ENCODE measurements at regions not wholly inside any gene's neighbourhood (a gene's known extent, or its start where the extent isn't known, plus 50 kb on each side); places are given as distances from the start of the nearest gene placed in this dataset.
"Not testable (repeated sequence)": the region's sequence is repeated elsewhere in the genome, so short reads cannot be mapped to it uniquely, and the experiment has no call there.

- Mint-ChIP-seq H3K36me3 (ENCODE audit: low read depth) (no peaks in the 10 kb centered on the region), H3K9me3 (no peaks in the 10 kb centered on the region), H3K4me3 (no peak overlapping the region), H3K4me1 (no peaks in the 10 kb centered on the region), H3K27ac (no peak overlapping the region), H3K27me3 (no peaks in the 10 kb centered on the region)
- intact Hi-C loops (cut with micrococcal nuclease), result no loop called here
- DNase-seq, result no peak
Observed at GRCh38 chr9:100639854-100640253, 62.0 kb downstream of the CAVIN4 start.

- DNase-seq, result no peak
- Mint-ChIP-seq H3K27me3 (no peaks in the 10 kb centered on the region), H3K4me1 (no peaks in the 10 kb centered on the region), H3K27ac (no peak overlapping the region), H3K9me3 (no peaks in the 10 kb centered on the region), H3K4me3 (no peak overlapping the region), H3K36me3 (ENCODE audit: low read depth) (no peaks in the 10 kb centered on the region)
- intact Hi-C loops (cut with micrococcal nuclease), result no loop called here
Observed at GRCh38 chr9:100640447-100641050, 62.7 kb downstream of the CAVIN4 start.

DNA sequence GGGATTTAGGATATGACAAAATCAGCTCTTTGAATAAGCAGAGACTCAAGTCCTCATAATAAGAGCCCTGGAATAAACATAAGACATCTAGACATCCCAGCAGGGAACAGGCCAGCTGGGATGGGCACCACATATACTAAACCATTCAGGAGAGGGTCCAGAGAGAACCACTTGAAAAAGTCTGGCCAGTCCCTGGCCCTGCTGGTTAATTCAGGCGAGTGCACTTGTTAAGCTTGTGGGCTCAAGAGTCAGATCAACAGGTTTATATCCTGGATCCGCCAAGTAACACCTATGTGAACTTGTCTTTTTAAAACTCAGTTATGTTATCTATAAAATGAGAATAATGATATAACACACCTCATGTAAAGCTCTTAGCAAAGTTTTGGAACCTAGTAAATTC lies 63.3 kb downstream of the CAVIN4 start:
- no peaks in the 10 kb centered on the region for H3K9me3 Mint-ChIP-seq
- intact Hi-C loops (cut with micrococcal nuclease), result no loop called here
- H3K27me3 Mint-ChIP-seq, result no peaks in the 10 kb centered on the region
- no peak overlapping the region for H3K27ac Mint-ChIP-seq
- H3K36me3 Mint-ChIP-seq (ENCODE audit: low read depth), result no peaks in the 10 kb centered on the region
- no peaks in the 10 kb centered on the region for H3K4me1 Mint-ChIP-seq
- no peak overlapping the region for H3K4me3 Mint-ChIP-seq
- DNase-seq, result no peak

DNA sequence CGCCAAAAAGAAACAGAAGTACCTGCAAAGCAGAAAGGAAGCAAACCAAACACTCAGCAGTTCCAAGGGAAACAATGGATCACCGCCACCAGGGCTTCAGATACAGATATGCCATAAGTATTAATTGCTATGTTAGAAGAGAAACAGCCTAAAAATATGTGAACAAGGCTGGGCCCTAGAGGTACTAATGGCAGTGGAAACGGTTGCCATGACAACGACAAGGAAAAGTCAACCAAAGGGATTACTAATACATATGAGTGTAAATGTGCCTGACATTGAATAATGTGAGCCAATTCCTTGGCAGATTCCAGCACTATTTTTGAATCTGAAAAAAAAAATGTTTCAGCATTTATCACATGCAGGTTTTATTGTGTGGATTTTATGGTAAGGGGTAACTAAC lies 75.0 kb downstream of the CAVIN4 start:
- Mint-ChIP-seq H3K4me1 (no peaks in the 10 kb centered on the region), H3K9me3 (peaks cover 16% of the 10 kb centered on the region), H3K27ac (no peak overlapping the region), H3K4me3 (no peak overlapping the region), H3K27me3 (no peaks in the 10 kb centered on the region), H3K36me3 (ENCODE audit: low read depth) (no peaks in the 10 kb centered on the region)
- DNase-seq, result no peak
- intact Hi-C loops (cut with micrococcal nuclease), result no loop called here

DNA sequence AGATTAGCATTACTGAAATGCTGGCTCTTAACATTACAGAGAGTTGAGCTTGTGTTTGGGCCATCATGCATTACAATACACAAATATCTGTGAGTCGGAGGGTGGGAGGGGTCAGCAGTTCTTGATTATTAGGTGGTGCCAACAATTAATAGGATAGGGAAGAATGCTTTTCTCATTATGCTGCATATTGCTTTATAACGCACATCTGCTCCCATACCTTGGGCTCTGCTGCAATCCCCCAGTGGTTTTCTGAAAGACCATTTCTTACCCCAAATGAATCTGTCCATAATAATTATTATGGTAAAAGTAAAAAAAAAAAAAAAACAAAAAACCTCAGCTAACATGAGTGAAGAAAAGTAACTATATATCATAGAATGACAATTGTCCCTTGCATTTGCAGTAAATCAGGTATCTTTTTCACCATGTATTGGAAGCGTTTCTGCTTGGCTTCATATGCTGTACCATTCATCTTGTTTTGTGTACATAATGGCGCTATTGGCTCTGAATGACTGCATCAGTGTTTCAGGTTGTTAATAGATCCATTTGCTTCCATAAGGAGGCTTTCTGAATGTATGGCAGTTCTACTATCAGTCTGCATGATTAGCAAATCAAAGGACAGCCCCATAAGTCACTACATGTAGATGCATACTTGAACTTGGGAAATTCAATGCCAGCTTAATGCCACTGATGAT lies 75.9 kb downstream of the CAVIN4 start:
- Mint-ChIP-seq H3K4me3 (no peak overlapping the region), H3K36me3 (ENCODE audit: low read depth) (no peaks in the 10 kb centered on the region), H3K27me3 (no peaks in the 10 kb centered on the region), H3K4me1 (no peaks in the 10 kb centered on the region), H3K9me3 (peaks cover 16% of the 10 kb centered on the region), H3K27ac (no peak overlapping the region)
- intact Hi-C loops (cut with micrococcal nuclease), result no loop called here
- DNase-seq, result no peak

- H3K27me3 Mint-ChIP-seq; H3K36me3 Mint-ChIP-seq (ENCODE audit: low read depth); DNase-seq; H3K4me1 Mint-ChIP-seq; intact Hi-C loops (cut with micrococcal nuclease); H3K27ac Mint-ChIP-seq; H3K4me3 Mint-ChIP-seq: not testable (repeated sequence)
- H3K9me3 Mint-ChIP-seq, result peaks cover 16% of the 10 kb centered on the region
Observed at GRCh38 chr9:100656851-100657250, 79.0 kb downstream of the CAVIN4 start.

- Mint-ChIP-seq H3K27me3 (no peaks in the 10 kb centered on the region), H3K4me3 (no peak overlapping the region), H3K27ac (no peak overlapping the region), H3K36me3 (ENCODE audit: low read depth) (no peaks in the 10 kb centered on the region), H3K9me3 (peaks cover 11% of the 10 kb centered on the region), H3K4me1 (no peaks in the 10 kb centered on the region)
- intact Hi-C loops (cut with micrococcal nuclease), result no loop called here
- no peak for DNase-seq
Observed at GRCh38 chr9:100661668-100662067, 83.8 kb downstream of the CAVIN4 start.

GRCh38 chr9:100662122-100662521 lies 84.2 kb downstream of the CAVIN4 start:
- Mint-ChIP-seq H3K36me3 (ENCODE audit: low read depth) (no peaks in the 10 kb centered on the region), H3K27me3 (no peaks in the 10 kb centered on the region), H3K27ac (no peak overlapping the region), H3K4me3 (no peak overlapping the region), H3K4me1 (no peaks in the 10 kb centered on the region), H3K9me3 (peaks cover 10% of the 10 kb centered on the region)
- DNase-seq, result no peak
- intact Hi-C loops (cut with micrococcal nuclease), result no loop called here

- intact Hi-C loops (cut with micrococcal nuclease), result no loop called here
- DNase-seq, result no peak
- H3K4me3 Mint-ChIP-seq, result no peak overlapping the region
- H3K36me3 Mint-ChIP-seq (ENCODE audit: low read depth), result no peaks in the 10 kb centered on the region
- H3K4me1 Mint-ChIP-seq, result no peaks in the 10 kb centered on the region
- no peaks in the 10 kb centered on the region for H3K27me3 Mint-ChIP-seq
- H3K9me3 Mint-ChIP-seq, result peaks cover 4% of the 10 kb centered on the region
- H3K27ac Mint-ChIP-seq, result no peak overlapping the region
Observed at GRCh38 chr9:100667448-100667847, 89.6 kb downstream of the CAVIN4 start.

DNA sequence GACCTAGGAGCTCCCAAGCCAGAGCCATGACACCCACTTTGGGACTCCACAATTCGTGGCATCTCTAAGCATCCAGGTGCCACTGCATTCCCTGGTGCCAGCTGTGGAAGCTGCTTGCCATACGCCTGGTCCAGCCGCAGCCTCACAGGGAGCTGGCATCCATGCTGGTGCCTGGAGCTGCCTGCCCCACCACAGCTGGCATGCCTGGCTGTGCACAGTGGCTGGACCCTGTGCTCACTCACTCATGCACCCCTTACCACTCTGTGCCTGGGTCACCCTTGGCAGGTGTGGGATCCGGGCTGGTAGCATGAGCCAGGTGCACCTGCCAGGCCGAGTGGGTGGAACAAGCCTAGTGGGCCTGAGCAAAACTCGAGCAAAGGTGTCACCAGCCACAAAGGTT lies 90.1 kb downstream of the CAVIN4 start:
- no peaks in the 10 kb centered on the region for H3K4me1 Mint-ChIP-seq
- H3K9me3 Mint-ChIP-seq, result peaks cover 4% of the 10 kb centered on the region
- H3K4me3 Mint-ChIP-seq, result no peak overlapping the region
- DNase-seq, result no peak
- H3K27me3 Mint-ChIP-seq, result no peaks in the 10 kb centered on the region
- intact Hi-C loops (cut with micrococcal nuclease), result no loop called here
- H3K27ac Mint-ChIP-seq, result no peak overlapping the region
- H3K36me3 Mint-ChIP-seq (ENCODE audit: low read depth), result no peaks in the 10 kb centered on the region

GRCh38 chr9:100669968-100670367 lies 92.1 kb downstream of the CAVIN4 start:
- no peaks in the 10 kb centered on the region for H3K4me1 Mint-ChIP-seq
- no peaks in the 10 kb centered on the region for H3K27me3 Mint-ChIP-seq
- DNase-seq, result no peak
- peaks cover 4% of the 10 kb centered on the region for H3K9me3 Mint-ChIP-seq
- no peak overlapping the region for H3K4me3 Mint-ChIP-seq
- no peaks in the 10 kb centered on the region for H3K36me3 Mint-ChIP-seq (ENCODE audit: low read depth)
- H3K27ac Mint-ChIP-seq, result no peak overlapping the region
- intact Hi-C loops (cut with micrococcal nuclease), result no loop called here

DNA sequence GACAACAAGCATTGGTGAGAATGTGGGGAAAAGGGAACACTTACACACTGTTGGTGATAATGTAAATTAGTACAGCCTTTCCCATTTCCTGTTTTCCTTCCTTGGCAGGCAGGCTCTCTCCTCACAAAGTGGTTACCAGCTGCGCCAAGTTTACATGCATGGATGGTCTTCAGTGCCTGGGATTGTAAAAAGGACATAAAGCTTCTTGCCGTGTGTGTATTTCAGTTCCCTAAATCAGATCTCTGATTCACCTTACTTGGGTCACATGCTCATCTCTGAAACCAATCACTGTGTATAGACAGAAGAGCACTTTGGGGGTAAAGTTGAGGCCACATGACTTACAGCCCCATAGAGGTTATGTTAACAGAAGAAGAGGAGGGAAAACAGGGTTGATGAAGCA lies 92.8 kb downstream of the CAVIN4 start:
- intact Hi-C loops (cut with micrococcal nuclease), result no loop called here

DNA sequence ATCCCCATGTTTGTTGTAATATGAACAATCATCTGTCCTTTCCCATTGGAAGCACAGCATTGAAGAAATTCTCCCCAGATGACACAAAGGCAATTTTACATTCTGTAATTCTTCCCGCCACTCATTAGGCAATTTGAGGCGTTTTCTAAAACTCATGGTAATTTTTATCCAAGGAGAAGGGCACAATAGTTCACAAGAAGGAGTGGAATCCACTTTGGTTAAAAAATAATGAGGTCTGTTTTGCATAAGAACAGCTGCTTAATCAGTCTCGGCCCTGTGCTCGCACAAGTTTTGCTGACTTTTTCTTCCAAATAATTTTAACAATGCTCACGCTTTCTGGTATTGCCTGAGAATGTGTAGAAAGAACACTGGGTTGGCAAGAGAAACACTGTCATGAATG lies 94.0 kb downstream of the CAVIN4 start:
- H3K36me3 Mint-ChIP-seq (ENCODE audit: low read depth), result no peaks in the 10 kb centered on the region
- no peaks in the 10 kb centered on the region for H3K27me3 Mint-ChIP-seq
- H3K9me3 Mint-ChIP-seq, result no peaks in the 10 kb centered on the region
- no peak overlapping the region for H3K4me3 Mint-ChIP-seq
- no peak overlapping the region for H3K27ac Mint-ChIP-seq
- intact Hi-C loops (cut with micrococcal nuclease), result no loop called here
- H3K4me1 Mint-ChIP-seq, result no peaks in the 10 kb centered on the region
- DNase-seq, result no peak

More for the DNA sequence above, 92.8 kb downstream of the CAVIN4 start:
- no peaks in the 10 kb centered on the region for H3K36me3 Mint-ChIP-seq (ENCODE audit: low read depth)
- no peak overlapping the region for H3K27ac Mint-ChIP-seq
- H3K27me3 Mint-ChIP-seq, result no peaks in the 10 kb centered on the region
- H3K4me1 Mint-ChIP-seq, result no peaks in the 10 kb centered on the region
- H3K4me3 Mint-ChIP-seq, result no peak overlapping the region
- no peak for DNase-seq
- peaks cover under 1% of the 10 kb centered on the region for H3K9me3 Mint-ChIP-seq

GRCh38 chr9:100673249-100673648 lies 95.4 kb downstream of the CAVIN4 start:
- Mint-ChIP-seq H3K27me3 (no peaks in the 10 kb centered on the region), H3K4me1 (no peaks in the 10 kb centered on the region), H3K36me3 (ENCODE audit: low read depth) (no peaks in the 10 kb centered on the region), H3K27ac (no peak overlapping the region), H3K4me3 (no peak overlapping the region), H3K9me3 (no peaks in the 10 kb centered on the region)
- DNase-seq, result no peak
- intact Hi-C loops (cut with micrococcal nuclease), result no loop called here
